IMR-90 (cell line): ENCODE measurements at regions not wholly inside any gene's neighbourhood (a gene's known extent, or its start where the extent isn't known, plus 50 kb on each side); places are given as distances from the start of the nearest gene placed in this dataset.
A peak's percentile ranks its signal among the peaks of the same experiment; 100 is the strongest.

ENCODE experiments used
- ATAC-seq: fragments of 200-7000 bp; cut with Tn5 transposase; 2 replicates; pipeline ENCODE4 v1.9.1; 2020; ENCODE audit warnings: low read depth, mild to moderate bottlenecking, moderate library complexity
- BruUV-seq: library from RNA; stranded (reverse); fragments of 400-500 nt; replicated peaks from 2 replicates; lab custom pipeline; 2021; lab: Mats Ljungman, UMichigan
- CTCF ChIA-PET: fragments of 300-600 bp; formaldehyde crosslinking; extraction: SDS; loops from one replicate; lab custom pipeline; 2021; ENCODE audit warnings: antibody characterized with exemption; lab: Yijun Ruan, JAX
- POLR2A ChIA-PET: fragments of 300-600 bp; sonication (Branson Sonifier 250); formaldehyde crosslinking; loops from one replicate; lab custom pipeline; 2022; ENCODE audit warnings: antibody characterized with exemption; ENCODE audit not compliant: unreplicated experiment; lab: Charles Lee
- DNase-seq: peaks from one replicate; pipeline ENCODE4 v3.0.0; 2013
- H2AFZ ChIP-seq: replicated peaks from 2 replicates; pipeline ENCODE3; 2013; ENCODE audit warnings: low read length, mild to moderate bottlenecking; ENCODE audit not compliant: poor library complexity
- H2AK5ac ChIP-seq: 2 replicates; pipeline ENCODE4 v1.6.1; 2013; ENCODE audit warnings: low read depth, low read length, inconsistent platforms
- H2AK9ac ChIP-seq: replicated peaks from 2 replicates; pipeline ENCODE3; 2013; ENCODE audit warnings: mild to moderate bottlenecking, low read depth, low read length, moderate library complexity; ENCODE audit not compliant: poor library complexity
- H2BK120ac ChIP-seq: 2 replicates; pipeline ENCODE4 v1.6.1; 2013; ENCODE audit warnings: low read depth, low read length, inconsistent platforms
- H2BK15ac ChIP-seq: 3 replicates; pipeline ENCODE4 v1.6.1; 2013; ENCODE audit warnings: low read depth, low read length, inconsistent platforms
- H2BK20ac ChIP-seq: 2 replicates; pipeline ENCODE4 v1.6.1; 2013; ENCODE audit warnings: low read depth, mild to moderate bottlenecking, inconsistent platforms, low read length, moderate library complexity
- H2BK5ac ChIP-seq: 2 replicates; pipeline ENCODE4 v1.6.1; 2013; ENCODE audit warnings: mild to moderate bottlenecking, low read depth, low read length, inconsistent platforms; ENCODE audit not compliant: poor library complexity, severe bottlenecking
- H3K14ac ChIP-seq: replicated peaks from 2 replicates; pipeline ENCODE4 v1.6.1; 2013; ENCODE audit warnings: low read depth, low read length, inconsistent platforms
- H3K18ac ChIP-seq: 2 replicates; pipeline ENCODE4 v1.6.1; 2013; ENCODE audit warnings: low read depth, low read length, control low read depth
- H3K23ac ChIP-seq: 2 replicates; pipeline ENCODE4 v1.6.1; 2013; ENCODE audit warnings: low read depth, low read length, inconsistent platforms
- H3K27ac ChIP-seq: 2 replicates; pipeline ENCODE4 v1.5.1; 2013; ENCODE audit warnings: mild to moderate bottlenecking, control low read depth, low read length; ENCODE audit not compliant: insufficient read depth
- H3K27me3 ChIP-seq: 2 replicates; pipeline ENCODE4 v1.6.1; 2013; ENCODE audit warnings: low read length; ENCODE audit not compliant: control insufficient read depth, insufficient read depth
- H3K36me3 ChIP-seq: 2 replicates; pipeline ENCODE4 v1.6.1; 2013; ENCODE audit warnings: low read length, mixed read lengths; ENCODE audit not compliant: control insufficient read depth, insufficient read depth
- H3K4ac ChIP-seq: 2 replicates; pipeline ENCODE4 v1.6.1; 2013; ENCODE audit warnings: low read depth, low read length, inconsistent platforms
- H3K4me1 ChIP-seq: 2 replicates; pipeline ENCODE4 v1.6.1; 2013; ENCODE audit warnings: low read length, mixed read lengths; ENCODE audit not compliant: control insufficient read depth, insufficient read depth
- H3K4me2 ChIP-seq: 2 replicates; pipeline ENCODE4 v1.6.1; 2013; ENCODE audit warnings: low read depth, mild to moderate bottlenecking, control low read depth, low read length, moderate library complexity
- H3K4me3 ChIP-seq: 2 replicates; pipeline ENCODE4 v1.5.1; 2013; ENCODE audit warnings: low read depth, mild to moderate bottlenecking, control low read depth, low read length, moderate library complexity; ENCODE audit not compliant: insufficient read depth
- H3K56ac ChIP-seq: 2 replicates; pipeline ENCODE4 v1.6.1; 2013; ENCODE audit warnings: low read length, inconsistent platforms; ENCODE audit not compliant: insufficient read depth; ENCODE audit errors: extremely low read depth
- H3K79me1 ChIP-seq, 2 experiments: 2 replicates each; pipeline ENCODE4 v1.6.1; 2013; ENCODE audit warnings: low read length in 2 of 2, inconsistent platforms in 1 of 2, low read depth in 1 of 2
- H3K9ac ChIP-seq: 2 replicates; pipeline ENCODE4 v1.6.1; 2013; ENCODE audit warnings: low read depth, low read length, control low read depth
- H3K9me1 ChIP-seq: 2 replicates; pipeline ENCODE4 v1.6.1; 2013; ENCODE audit warnings: low read length, inconsistent platforms; ENCODE audit not compliant: insufficient read depth
- H3K9me3 ChIP-seq: 2 replicates; pipeline ENCODE4 v1.6.1; 2013; ENCODE audit warnings: low read length; ENCODE audit not compliant: control insufficient read depth, insufficient read depth
- H4K20me1 ChIP-seq: 2 replicates; pipeline ENCODE4 v1.6.1; 2013; ENCODE audit warnings: low read length, inconsistent platforms; ENCODE audit not compliant: insufficient read depth
- H4K5ac ChIP-seq: 2 replicates; pipeline ENCODE4 v1.6.1; 2013; ENCODE audit warnings: mild to moderate bottlenecking, low read depth, low read length, control low read depth
- H4K8ac ChIP-seq, 2 experiments: 2 replicates each; pipeline ENCODE4 v1.6.1; 2013; ENCODE audit warnings: low read depth in 2 of 2, low read length in 2 of 2, control low read depth in 1 of 2, inconsistent platforms in 1 of 2
- H4K91ac ChIP-seq: 2 replicates; pipeline ENCODE4 v1.6.1; 2013; ENCODE audit warnings: low read depth, low read length, inconsistent platforms; ENCODE audit not compliant: insufficient read depth
- BHLHE40 ChIP-seq: fragments of 150-350 bp; IDR thresholded peaks from 2 replicates; pipeline ENCODE4 v1.6.1; 2016; ENCODE audit warnings: mild to moderate bottlenecking, low read depth, low read length
- CEBPB ChIP-seq: IDR thresholded peaks from 2 replicates; pipeline ENCODE4 v1.6.1; 2012; ENCODE audit warnings: low read depth, low read length, improper control_type of control experiment
- CHD1 ChIP-seq: IDR thresholded peaks from 2 replicates; pipeline ENCODE4 v1.6.1; 2012; ENCODE audit warnings: low read depth, low read length, improper control_type of control experiment
- RAD21 ChIP-seq: IDR thresholded peaks from 2 replicates; pipeline ENCODE4 v1.6.1; 2012; ENCODE audit warnings: low read length, improper control_type of control experiment
- RCOR1 ChIP-seq: IDR thresholded peaks from 2 replicates; pipeline ENCODE4 v1.6.1; 2012; ENCODE audit warnings: mild to moderate bottlenecking, low read length, improper control_type of control experiment; ENCODE audit not compliant: insufficient replicate concordance
- WGBS, 2 experiments: methylation state at CpG; one replicate each; pipeline versions ENCODE4 v1.1.5 to v1.1.7; 2013; ENCODE audit warnings: missing lambda C conversion rate in 2 of 2; ENCODE audit not compliant: insufficient read length in 1 of 2; ENCODE audit errors: extremely low coverage in 2 of 2; 5-methylcytosine and 5-hydroxymethylcytosine counted together
- dilution Hi-C: fragments of 300-500 bp; cut with HindIII; formaldehyde crosslinking; loops from one replicate; pipeline ENCODE4 v1.14.3; 2018; ENCODE audit warnings: low sequenced_read_pairs; ENCODE audit not compliant: unreplicated experiment
- in situ Hi-C: fragments of 300-500 bp; cut with MboI; formaldehyde crosslinking; loops from 3 replicates; pipeline ENCODE4 v1.14.3; 2019; ENCODE audit warnings: low sequenced_read_pairs, inconsistent platforms, mixed read lengths
- intact Hi-C: fragments of 100-400 bp; cut with micrococcal nuclease; formaldehyde crosslinking; loops from 2 replicates; pipeline ENCODE4 v1.10.0; 2022

- H4K91ac ChIP-seq = no peak overlapping the region
- intact Hi-C loops (no loop called here), dilution Hi-C loops (no loop called here), in situ Hi-C loops (no loop called here)
- no peak overlapping the region for H2BK5ac ChIP-seq
- no peak overlapping the region for H3K18ac ChIP-seq
- no peaks in the 10 kb centered on the region for H4K20me1 ChIP-seq
- TF ChIP-seq CHD1 (no peak), RCOR1 (no peak), CEBPB (peak; percentile 95), BHLHE40 (no peak), RAD21 (no peak)
- H3K23ac ChIP-seq = no peak overlapping the region
- H3K9me3 ChIP-seq = no peaks in the 10 kb centered on the region
- H3K27ac ChIP-seq = no peak overlapping the region
- no peak overlapping the region for H3K9ac ChIP-seq
- no peaks in the 10 kb centered on the region for H3K36me3 ChIP-seq
- POLR2A ChIA-PET = no interaction called here
- DNase-seq (peak; percentile 83), ATAC-seq (peak; percentile 33; the same call in 1 of the 2 replicates)
- no peak overlapping the region for H3K4ac ChIP-seq
- CTCF ChIA-PET = no interaction called here
- H2BK15ac ChIP-seq = no peak overlapping the region
- H2AFZ ChIP-seq = no peak overlapping the region
- H3K14ac ChIP-seq = no peak overlapping the region
- no peak overlapping the region for H4K8ac ChIP-seq
- no peak overlapping the region for H2AK9ac ChIP-seq
- H2BK20ac ChIP-seq = no peak overlapping the region
- no CpG with 5 or more reads among the region's 3 CpGs for WGBS, 2 experiments
- BruUV-seq = no TSS peak
- no peak overlapping the region for H3K4me2 ChIP-seq
- no peaks in the 10 kb centered on the region for H3K27me3 ChIP-seq
- no peak overlapping the region for H3K56ac ChIP-seq
- H3K79me1 ChIP-seq = no peaks in the 10 kb centered on the region
- H3K4me1 ChIP-seq = peaks cover 16% of the 10 kb centered on the region
- H2BK120ac ChIP-seq = no peak overlapping the region
- H3K4me3 ChIP-seq = no peak overlapping the region
- no peak overlapping the region for H4K5ac ChIP-seq
- no peak overlapping the region for H2AK5ac ChIP-seq
- H3K9me1 ChIP-seq = peaks cover 9% of the 10 kb centered on the region
Measured at GRCh38 chr2:63788071-63788470, 53.6 kb upstream of the UGP2 start.
